GM12864 (cell line): ENCODE measurements at regions not wholly inside any gene's neighbourhood (a gene's known extent, or its start where the extent isn't known, plus 50 kb on each side); places are given as distances from the start of the nearest gene placed in this dataset.

Source experiments
- DNase-seq: peaks from one replicate; pipeline ENCODE4 v3.0.0-alpha.2; 2011; ENCODE audit warnings: low read depth
- H3K4me3 ChIP-seq: 2 replicates; pipeline ENCODE4 v1.5.1; 2011; ENCODE audit warnings: mild to moderate bottlenecking, low read depth, low read length, control low read depth
- CTCF ChIP-seq: IDR thresholded peaks from 2 replicates; pipeline ENCODE4 v1.5.1; 2011; ENCODE audit warnings: low read depth, mild to moderate bottlenecking, moderate library complexity, low read length, control low read depth, inconsistent platforms; ENCODE audit errors: missing control alignments

GRCh38 chr13:90700340-90700739 is 647.1 kb upstream of the MIR17HG start:
- TF ChIP-seq CTCF = no peak
- no peak for DNase-seq
- no peak overlapping the region for H3K4me3 ChIP-seq

GRCh38 chr13:90701264-90701663 is 646.2 kb upstream of the MIR17HG start:
- no peak overlapping the region for H3K4me3 ChIP-seq
- DNase-seq = no peak
- no peak for TF ChIP-seq CTCF

DNA sequence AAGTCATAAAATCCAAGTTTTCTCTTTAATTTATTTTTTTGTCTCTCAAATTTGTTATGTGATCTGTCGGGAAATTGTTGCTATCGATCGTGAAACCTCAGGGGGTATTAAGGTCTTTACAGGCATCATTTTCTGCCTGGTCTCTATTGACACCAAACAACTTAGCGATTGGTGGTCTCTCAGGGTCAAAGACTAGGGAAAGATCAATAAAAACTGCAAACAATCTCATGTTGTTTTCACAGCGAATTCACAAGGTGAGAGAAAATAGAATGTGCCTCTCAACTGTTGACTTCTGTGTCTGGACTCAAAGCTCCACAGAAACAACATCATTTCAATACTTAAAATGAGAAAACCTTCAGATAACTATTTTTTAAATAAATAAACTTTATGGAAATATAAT is 645.4 kb upstream of the MIR17HG start:
- TF ChIP-seq CTCF = no peak
- no peak for DNase-seq
- no peak overlapping the region for H3K4me3 ChIP-seq

- TF ChIP-seq CTCF = no peak
- H3K4me3 ChIP-seq = no peak overlapping the region
- no peak for DNase-seq
These were observed 640.9 kb upstream of the MIR17HG start for GRCh38 chr13:90706631-90707030.

DNA sequence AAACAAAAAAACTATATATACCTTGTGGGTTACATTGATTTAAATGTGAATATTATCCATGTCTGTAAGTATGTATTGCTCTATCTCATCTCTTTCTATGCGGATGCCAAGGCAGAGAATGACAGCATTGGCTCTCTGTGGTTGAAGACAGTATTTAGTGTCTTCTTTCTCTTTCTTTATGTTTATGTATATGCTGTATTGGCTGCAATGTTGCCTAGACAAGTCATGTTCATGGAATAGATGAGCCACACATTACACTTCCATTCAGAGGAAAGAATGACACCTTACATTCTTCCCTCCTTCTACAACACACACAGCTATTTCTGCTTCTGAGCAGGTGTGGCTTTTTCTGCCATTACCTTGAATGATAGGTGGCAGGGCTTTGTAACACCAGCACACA is 639.4 kb upstream of the MIR17HG start:
- no peak overlapping the region for H3K4me3 ChIP-seq
- TF ChIP-seq CTCF = no peak
- DNase-seq = no peak

DNA sequence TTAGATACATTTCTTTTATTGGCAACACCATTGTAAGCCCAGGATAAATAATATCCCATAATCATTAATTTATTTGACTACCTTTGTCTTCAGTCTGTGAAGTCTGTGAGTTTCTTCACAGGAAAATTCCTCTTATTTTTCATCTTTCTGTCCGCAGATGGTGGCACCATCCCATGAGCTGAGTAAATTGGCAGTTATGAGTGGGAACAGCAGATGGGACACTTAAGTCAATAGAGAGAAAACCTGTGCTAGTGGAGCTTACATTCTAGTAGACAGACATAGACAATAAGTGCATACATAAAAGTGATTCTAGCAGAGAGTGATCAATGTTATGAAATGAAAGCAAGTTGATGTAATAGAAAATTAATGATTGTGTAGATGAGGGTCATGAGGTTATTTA is 638.2 kb upstream of the MIR17HG start:
- DNase-seq = no peak

More for the DNA sequence above, 638.2 kb upstream of the MIR17HG start:
- no peak overlapping the region for H3K4me3 ChIP-seq
- TF ChIP-seq CTCF = no peak
